ENCODE measurements at regions not wholly inside any gene's neighbourhood (a gene's known extent, or its start where the extent isn't known, plus 50 kb on each side); places are given as distances from the start of the nearest gene placed in this dataset.

- WGBS, 2 donors, result 50 to 63% methylated on average over 4 of the region's 4 CpGs
- no peaks in the 10 kb centered on the region for H3K36me3 ChIP-seq (ENCODE audit: control insufficient read depth in 4 of 4, insufficient read depth in 4 of 4, low read length in 4 of 4)
- H3K4me1 ChIP-seq (ENCODE audit: control insufficient read depth in 5 of 5, insufficient read depth in 5 of 5, low read length in 5 of 5), result no peaks in the 10 kb centered on the region
- no peak overlapping the region for H3K4me3 ChIP-seq
- ATAC-seq (ENCODE audit: insufficient read depth, low FRiP score) (no peak), DNase-seq (no peak)
- H3K9me3 ChIP-seq (ENCODE audit: control insufficient read depth in 4 of 4, insufficient read depth in 3 of 4, low read length in 3 of 4), result no peaks in the 10 kb centered on the region
- TF ChIP-seq, protein P1, sequence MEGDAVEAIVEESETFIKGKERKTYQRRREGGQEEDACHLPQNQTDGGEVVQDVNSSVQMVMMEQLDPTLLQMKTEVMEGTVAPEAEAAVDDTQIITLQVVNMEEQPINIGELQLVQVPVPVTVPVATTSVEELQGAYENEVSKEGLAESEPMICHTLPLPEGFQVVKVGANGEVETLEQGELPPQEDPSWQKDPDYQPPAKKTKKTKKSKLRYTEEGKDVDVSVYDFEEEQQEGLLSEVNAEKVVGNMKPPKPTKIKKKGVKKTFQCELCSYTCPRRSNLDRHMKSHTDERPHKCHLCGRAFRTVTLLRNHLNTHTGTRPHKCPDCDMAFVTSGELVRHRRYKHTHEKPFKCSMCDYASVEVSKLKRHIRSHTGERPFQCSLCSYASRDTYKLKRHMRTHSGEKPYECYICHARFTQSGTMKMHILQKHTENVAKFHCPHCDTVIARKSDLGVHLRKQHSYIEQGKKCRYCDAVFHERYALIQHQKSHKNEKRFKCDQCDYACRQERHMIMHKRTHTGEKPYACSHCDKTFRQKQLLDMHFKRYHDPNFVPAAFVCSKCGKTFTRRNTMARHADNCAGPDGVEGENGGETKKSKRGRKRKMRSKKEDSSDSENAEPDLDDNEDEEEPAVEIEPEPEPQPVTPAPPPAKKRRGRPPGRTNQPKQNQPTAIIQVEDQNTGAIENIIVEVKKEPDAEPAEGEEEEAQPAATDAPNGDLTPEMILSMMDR (IDR thresholded peaks at IDR 0.05; ENCODE audit: control extremely low read depth, extremely low read depth), result no peak
- H3K27me3 ChIP-seq (ENCODE audit: control insufficient read depth in 3 of 3, insufficient read depth in 3 of 3, low read length in 2 of 3), result no peaks in the 10 kb centered on the region
- H3K9ac ChIP-seq (ENCODE audit: insufficient read depth in 1 of 2, low read length in 2 of 2), result no peak overlapping the region
- H3K27ac ChIP-seq (ENCODE audit: low read depth in 1 of 2, low read length in 1 of 2), result no peak overlapping the region
Measured at GRCh38 chr7:144907577-144907976, 71.7 kb upstream of the TPK1 start.

DNA sequence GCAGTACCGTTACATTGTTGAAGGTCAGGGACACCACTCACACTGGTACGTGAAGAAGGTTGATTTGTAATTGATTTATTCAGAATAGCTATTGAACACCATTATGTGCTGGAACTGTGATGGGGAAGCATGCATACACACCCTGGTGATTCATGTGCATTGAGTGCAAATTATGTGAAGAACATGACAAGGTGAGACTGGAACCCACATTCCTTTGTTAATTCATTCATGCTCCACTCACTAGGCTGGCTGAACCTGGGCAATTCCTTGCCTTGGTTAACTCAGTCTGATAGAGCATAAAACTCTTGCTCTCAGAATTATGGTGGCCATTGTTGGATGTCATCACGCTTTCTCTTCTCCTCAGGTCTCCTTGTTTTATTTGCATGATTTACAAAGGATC, 67.3 kb upstream of the TPK1 start:
- 91 to 95% methylated on average over 3 of the region's 3 CpGs for WGBS, 2 donors
- H3K27ac ChIP-seq (ENCODE audit: low read depth in 1 of 2, low read length in 1 of 2), result no peak overlapping the region
- no peaks in the 10 kb centered on the region for H3K4me1 ChIP-seq (ENCODE audit: control insufficient read depth in 5 of 5, insufficient read depth in 5 of 5, low read length in 5 of 5)
- DNase-seq (no peak), ATAC-seq (ENCODE audit: insufficient read depth, low FRiP score) (no peak)
- no peaks in the 10 kb centered on the region for H3K27me3 ChIP-seq (ENCODE audit: control insufficient read depth in 3 of 3, insufficient read depth in 3 of 3, low read length in 2 of 3)
- H3K36me3 ChIP-seq (ENCODE audit: control insufficient read depth in 4 of 4, insufficient read depth in 4 of 4, low read length in 4 of 4), result no peaks in the 10 kb centered on the region
- no peak overlapping the region for H3K9ac ChIP-seq (ENCODE audit: insufficient read depth in 1 of 2, low read length in 2 of 2)
- TF ChIP-seq, protein P1 (IDR thresholded peaks at IDR 0.05; ENCODE audit: control extremely low read depth, extremely low read depth), result no peak
- no peak overlapping the region for H3K4me3 ChIP-seq
- no peaks in the 10 kb centered on the region for H3K9me3 ChIP-seq (ENCODE audit: control insufficient read depth in 4 of 4, insufficient read depth in 3 of 4, low read length in 3 of 4)

DNA sequence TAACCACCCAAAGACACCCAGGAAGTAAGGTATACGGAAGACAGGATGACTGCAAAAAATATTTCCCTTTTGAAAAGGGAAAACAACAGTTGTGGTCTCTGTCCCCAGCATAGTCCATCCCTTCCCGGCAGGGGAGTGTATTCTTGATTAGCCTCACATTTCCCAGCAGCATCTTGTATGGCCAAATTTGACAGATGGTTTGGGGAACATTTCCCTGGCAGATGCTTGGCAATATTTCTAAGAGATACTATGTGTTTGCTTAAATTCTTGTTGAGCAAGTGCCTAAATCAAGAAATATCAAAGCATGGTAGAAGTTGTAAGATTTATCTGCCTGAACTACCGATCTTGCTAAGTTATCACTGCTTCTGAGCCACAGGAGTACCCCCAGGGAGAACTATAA, 56.9 kb upstream of the TPK1 start:
- TF ChIP-seq, protein P1 (IDR thresholded peaks at IDR 0.05; ENCODE audit: control extremely low read depth, extremely low read depth), result no peak
- Histone ChIP-seq H3K4me1 (ENCODE audit: control insufficient read depth in 5 of 5, insufficient read depth in 5 of 5, low read length in 5 of 5) (no peaks in the 10 kb centered on the region), H3K9me3 (ENCODE audit: control insufficient read depth in 4 of 4, insufficient read depth in 3 of 4, low read length in 3 of 4) (no peaks in the 10 kb centered on the region), H3K27me3 (ENCODE audit: control insufficient read depth in 3 of 3, insufficient read depth in 3 of 3, low read length in 2 of 3) (no peaks in the 10 kb centered on the region), H3K4me3 (no peak overlapping the region), H3K27ac (ENCODE audit: low read depth in 1 of 2, low read length in 1 of 2) (no peak overlapping the region), H3K36me3 (ENCODE audit: control insufficient read depth in 4 of 4, insufficient read depth in 4 of 4, low read length in 4 of 4) (no peaks in the 10 kb centered on the region), H3K9ac (ENCODE audit: insufficient read depth in 1 of 2, low read length in 2 of 2) (no peak overlapping the region)
- no peak for ATAC-seq (ENCODE audit: insufficient read depth, low FRiP score)
- WGBS, 2 donors, result 60 to 84% methylated on average over 3 of the region's 3 CpGs
- no peak for DNase-seq

Data from lung (tissue), 11 donors.